ENCODE measurements at regions not wholly inside any gene's neighbourhood (a gene's known extent, or its start where the extent isn't known, plus 50 kb on each side); places are given as distances from the start of the nearest gene placed in this dataset.

- no peak for TF ChIP-seq POLR2A (IDR thresholded peaks at IDR 0.05)
- ATAC-seq = no peak
These were observed 440.4 kb upstream of the CADM1 start for GRCh38 chr11:115944596-115944995.

GRCh38 chr11:115942011-115942410 is 437.8 kb upstream of the CADM1 start:
- 61 to 73% methylated on average over 2 of the region's 2 CpGs for WGBS, 2 donors
- Histone ChIP-seq H3K36me3 (replicated peaks in 1 of 2; ENCODE audit: insufficient read depth in 1 of 2, low read depth in 2 of 2) (no peaks in the 10 kb centered on the region), H3K27ac (peak overlapping the region in 1 of 4 donors; percentile 34), H3K4me1 (no peaks in the 10 kb centered on the region), H3K27me3 (no peaks in the 10 kb centered on the region), H3K4me3 (no peak overlapping the region), H3K9me3 (no peaks in the 10 kb centered on the region)
- intact Hi-C loops (cut with DNase I) = no loop called here
- no peak for ATAC-seq
- TF ChIP-seq POLR2A (IDR thresholded peaks at IDR 0.05) = no peak
- DNase-seq = no peak

More at GRCh38 chr11:115944596-115944995, 440.4 kb upstream of the CADM1 start:
- H3K27me3 ChIP-seq = no peaks in the 10 kb centered on the region
- H3K36me3 ChIP-seq (replicated peaks in 1 of 2; ENCODE audit: insufficient read depth in 1 of 2, low read depth in 2 of 2) = no peaks in the 10 kb centered on the region
- no peak overlapping the region for H3K4me3 ChIP-seq
- no peak overlapping the region for H3K27ac ChIP-seq
- no peak for DNase-seq
- no peaks in the 10 kb centered on the region for H3K9me3 ChIP-seq
- 69 to 73% methylated on average over 3 to 8 of the region's 8 CpGs for WGBS, 2 donors
- no peaks in the 10 kb centered on the region for H3K4me1 ChIP-seq
- intact Hi-C loops (cut with DNase I) = no loop called here

- intact Hi-C loops (cut with DNase I) = no loop called here
- Histone ChIP-seq H3K36me3 (replicated peaks in 1 of 2; ENCODE audit: insufficient read depth in 1 of 2, low read depth in 2 of 2) (no peaks in the 10 kb centered on the region), H3K4me3 (no peak overlapping the region), H3K4me1 (no peaks in the 10 kb centered on the region), H3K27ac (peak overlapping the region in 1 of 4 donors; percentile 34), H3K27me3 (no peaks in the 10 kb centered on the region), H3K9me3 (no peaks in the 10 kb centered on the region)
- peak; percentile 17 to 77 (median 38) for DNase-seq
- TF ChIP-seq, protein P1, sequence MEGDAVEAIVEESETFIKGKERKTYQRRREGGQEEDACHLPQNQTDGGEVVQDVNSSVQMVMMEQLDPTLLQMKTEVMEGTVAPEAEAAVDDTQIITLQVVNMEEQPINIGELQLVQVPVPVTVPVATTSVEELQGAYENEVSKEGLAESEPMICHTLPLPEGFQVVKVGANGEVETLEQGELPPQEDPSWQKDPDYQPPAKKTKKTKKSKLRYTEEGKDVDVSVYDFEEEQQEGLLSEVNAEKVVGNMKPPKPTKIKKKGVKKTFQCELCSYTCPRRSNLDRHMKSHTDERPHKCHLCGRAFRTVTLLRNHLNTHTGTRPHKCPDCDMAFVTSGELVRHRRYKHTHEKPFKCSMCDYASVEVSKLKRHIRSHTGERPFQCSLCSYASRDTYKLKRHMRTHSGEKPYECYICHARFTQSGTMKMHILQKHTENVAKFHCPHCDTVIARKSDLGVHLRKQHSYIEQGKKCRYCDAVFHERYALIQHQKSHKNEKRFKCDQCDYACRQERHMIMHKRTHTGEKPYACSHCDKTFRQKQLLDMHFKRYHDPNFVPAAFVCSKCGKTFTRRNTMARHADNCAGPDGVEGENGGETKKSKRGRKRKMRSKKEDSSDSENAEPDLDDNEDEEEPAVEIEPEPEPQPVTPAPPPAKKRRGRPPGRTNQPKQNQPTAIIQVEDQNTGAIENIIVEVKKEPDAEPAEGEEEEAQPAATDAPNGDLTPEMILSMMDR (IDR thresholded peaks at IDR 0.05) = no peak
- no peak for TF ChIP-seq POLR2A (IDR thresholded peaks at IDR 0.05)
- peak; percentile 71 for ATAC-seq
- whole genome bisulfite sequencing, 2 donors = 19% methylated on average over 15 of the region's 15 CpGs
These were observed 437.3 kb upstream of the CADM1 start for GRCh38 chr11:115941481-115941993.

DNA sequence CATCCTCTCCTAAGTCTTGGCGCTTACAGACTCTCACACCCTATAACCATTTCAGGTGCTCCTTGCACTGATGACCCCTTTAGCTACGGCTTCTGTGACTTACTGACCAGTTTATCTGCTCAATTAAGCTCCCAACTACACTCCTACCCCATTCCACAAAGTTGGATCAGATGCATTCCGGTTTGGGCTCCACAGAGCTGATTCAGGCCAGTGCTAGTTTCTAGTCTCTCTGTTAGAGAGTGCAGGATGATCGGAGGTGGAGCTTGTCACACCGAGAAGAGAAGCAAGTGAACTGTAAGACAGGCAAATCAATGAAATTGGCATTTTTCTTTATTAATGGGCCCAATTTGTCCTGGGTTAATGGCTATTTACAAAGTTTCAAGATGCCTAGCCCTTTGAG is 436.8 kb upstream of the CADM1 start:
- peak overlapping the region in 1 of 4 donors; percentile 30 for H3K27ac ChIP-seq
- TF ChIP-seq, protein P1 (IDR thresholded peaks at IDR 0.05) = no peak
- no peak for TF ChIP-seq POLR2A (IDR thresholded peaks at IDR 0.05)
- DNase-seq = no peak
- WGBS, 2 donors = 36 to 42% methylated on average over 5 of the region's 5 CpGs
- H3K36me3 ChIP-seq (replicated peaks in 1 of 2; ENCODE audit: insufficient read depth in 1 of 2, low read depth in 2 of 2) = no peaks in the 10 kb centered on the region
- ATAC-seq = no peak
- H3K9me3 ChIP-seq = no peaks in the 10 kb centered on the region
- H3K4me1 ChIP-seq = no peaks in the 10 kb centered on the region
- no peaks in the 10 kb centered on the region for H3K27me3 ChIP-seq
- no peak overlapping the region for H3K4me3 ChIP-seq
- intact Hi-C loops (cut with DNase I) = no loop called here

DNA sequence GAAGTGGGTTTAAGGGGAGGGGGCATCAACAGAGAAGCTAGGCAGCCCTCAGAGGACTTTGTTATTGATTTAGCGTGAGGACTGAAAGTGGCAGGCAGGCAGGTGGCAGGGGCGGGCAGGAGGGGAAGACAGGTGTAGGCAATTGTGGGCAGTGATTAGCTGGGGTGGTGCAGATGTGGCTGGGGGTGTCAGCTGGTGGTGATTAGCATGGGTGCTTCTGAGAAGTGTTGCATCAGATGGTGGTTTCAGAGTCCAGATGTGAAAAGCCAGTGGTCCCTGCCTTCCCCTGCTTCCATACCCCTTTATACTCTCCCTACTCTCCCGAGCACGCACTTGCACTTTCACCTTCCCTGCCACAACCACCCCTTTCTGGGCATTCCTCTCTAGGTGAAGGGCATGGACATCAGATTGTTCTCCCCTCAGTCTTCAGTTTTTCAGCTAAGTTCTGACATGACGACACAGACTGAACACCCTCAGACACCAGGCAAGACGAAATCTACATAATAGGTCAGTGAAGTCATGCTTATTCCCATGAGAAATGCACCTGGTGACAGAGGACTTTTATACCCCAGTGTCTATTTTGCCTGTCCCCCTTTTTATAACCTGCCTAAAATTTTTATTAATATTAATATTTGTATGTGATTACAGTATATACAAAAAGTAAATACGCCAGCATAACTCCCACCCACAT is 435.7 kb upstream of the CADM1 start:
- H3K36me3 ChIP-seq (replicated peaks in 1 of 2; ENCODE audit: insufficient read depth in 1 of 2, low read depth in 2 of 2) = no peaks in the 10 kb centered on the region
- 50 to 53% methylated on average over 7 of the region's 7 CpGs for WGBS, 2 donors
- H3K4me1 ChIP-seq = no peaks in the 10 kb centered on the region
- H3K4me3 ChIP-seq = no peak overlapping the region
- H3K27me3 ChIP-seq = no peaks in the 10 kb centered on the region
- H3K27ac ChIP-seq = no peak overlapping the region
- DNase-seq (no peak), ATAC-seq (no peak)
- no peaks in the 10 kb centered on the region for H3K9me3 ChIP-seq
- intact Hi-C loops (cut with DNase I) = no loop called here
- TF ChIP-seq, protein P1 (IDR thresholded peaks at IDR 0.05) = no peak
